ENCODE measurements at regions not wholly inside any gene's neighbourhood (a gene's known extent, or its start where the extent isn't known, plus 50 kb on each side); places are given as distances from the start of the nearest gene placed in this dataset.

DNA sequence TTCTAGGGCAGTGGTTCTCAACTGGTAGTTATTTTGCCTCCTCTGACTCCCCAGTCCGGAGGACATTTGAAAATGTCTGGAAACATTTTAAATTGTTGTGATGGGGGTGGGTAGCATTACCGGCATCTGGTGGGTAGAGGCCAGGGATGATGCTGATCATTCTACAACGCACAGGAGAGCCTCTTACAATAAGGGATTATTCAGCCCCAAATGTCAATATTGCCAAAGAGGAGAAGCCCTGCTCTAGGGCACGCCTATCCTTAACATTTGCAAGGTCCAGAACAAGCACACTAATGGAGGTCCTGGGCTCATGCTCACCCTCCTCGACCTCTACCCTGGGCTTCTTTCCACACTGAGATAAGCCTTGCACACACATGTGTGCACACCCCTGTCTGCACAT lies 106.4 kb downstream of the MINAR1 start:
- no peak overlapping the region for H3K27ac ChIP-seq (ENCODE audit: low read depth, low read length, severe bottlenecking)
- no peaks in the 10 kb centered on the region for H3K4me1 ChIP-seq (ENCODE audit: control insufficient read depth, insufficient read depth, low read length, poor library complexity, severe bottlenecking)
- H3K4me3 ChIP-seq (ENCODE audit: extremely low read depth, insufficient read depth, low read length, poor library complexity, severe bottlenecking), result no peak overlapping the region
- 73 to 90% methylated on average over 2 to 4 of the region's 5 CpGs for WGBS, 2 experiments (ENCODE audit: insufficient coverage in 2 of 2)
- no peaks in the 10 kb centered on the region for H3K36me3 ChIP-seq (ENCODE audit: control insufficient read depth, insufficient read depth, low read length)
- H3K9me3 ChIP-seq (ENCODE audit: control insufficient read depth, low read length), result no peaks in the 10 kb centered on the region

DNA sequence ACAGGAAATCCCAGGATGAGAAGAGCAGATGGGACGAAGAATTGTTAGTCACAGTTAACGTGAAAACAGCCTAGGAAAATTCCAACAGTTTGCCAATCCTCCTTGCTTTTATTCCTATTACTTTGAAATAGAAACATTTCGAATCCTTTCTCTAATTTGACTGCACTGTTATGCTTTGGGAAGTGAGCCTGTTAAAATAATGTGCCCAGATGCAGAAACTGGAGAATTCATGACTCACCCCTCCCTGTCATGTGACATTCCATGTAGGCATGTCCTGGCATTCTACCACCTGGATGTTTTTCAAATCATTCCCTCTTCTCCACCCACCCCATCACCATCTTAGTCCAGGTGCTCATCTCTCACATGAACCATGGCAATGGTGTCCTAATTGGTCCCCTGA lies 107.3 kb downstream of the MINAR1 start:
- WGBS, 2 experiments (ENCODE audit: insufficient coverage in 2 of 2), result 60 to 92% methylated on average over 1 to 2 of the region's 3 CpGs
- no peak overlapping the region for H3K4me3 ChIP-seq (ENCODE audit: extremely low read depth, insufficient read depth, low read length, poor library complexity, severe bottlenecking)
- no peaks in the 10 kb centered on the region for H3K36me3 ChIP-seq (ENCODE audit: control insufficient read depth, insufficient read depth, low read length)
- no peaks in the 10 kb centered on the region for H3K9me3 ChIP-seq (ENCODE audit: control insufficient read depth, low read length)
- no peak overlapping the region for H3K27ac ChIP-seq (ENCODE audit: low read depth, low read length, severe bottlenecking)
- no peaks in the 10 kb centered on the region for H3K4me1 ChIP-seq (ENCODE audit: control insufficient read depth, insufficient read depth, low read length, poor library complexity, severe bottlenecking)

DNA sequence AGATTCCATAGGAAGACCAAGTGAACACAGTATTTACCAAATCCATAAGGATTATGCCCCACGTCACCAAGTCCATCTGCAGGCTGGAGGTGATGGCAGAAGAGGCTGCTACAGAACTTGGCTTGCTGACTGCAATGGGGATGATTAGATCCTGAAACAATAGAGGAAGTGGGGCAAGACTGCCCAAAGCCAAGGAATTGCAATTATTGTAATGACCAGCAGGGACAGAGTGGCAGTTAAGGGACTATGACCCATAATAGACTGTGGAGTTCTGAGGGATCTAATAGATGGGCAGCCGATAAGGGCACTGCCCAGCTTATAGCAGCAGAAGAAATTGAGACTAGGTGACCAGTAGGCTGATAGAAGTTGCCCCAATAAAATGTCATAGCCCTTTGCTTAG lies 108.4 kb downstream of the MINAR1 start:
- H3K27ac ChIP-seq (ENCODE audit: low read depth, low read length, severe bottlenecking), result no peak overlapping the region
- no peaks in the 10 kb centered on the region for H3K9me3 ChIP-seq (ENCODE audit: control insufficient read depth, low read length)
- no peaks in the 10 kb centered on the region for H3K4me1 ChIP-seq (ENCODE audit: control insufficient read depth, insufficient read depth, low read length, poor library complexity, severe bottlenecking)
- 83 to 94% methylated on average over 1 to 2 of the region's 2 CpGs for WGBS, 2 experiments (ENCODE audit: insufficient coverage in 2 of 2)
- no peaks in the 10 kb centered on the region for H3K36me3 ChIP-seq (ENCODE audit: control insufficient read depth, insufficient read depth, low read length)
- no peak overlapping the region for H3K4me3 ChIP-seq (ENCODE audit: extremely low read depth, insufficient read depth, low read length, poor library complexity, severe bottlenecking)

DNA sequence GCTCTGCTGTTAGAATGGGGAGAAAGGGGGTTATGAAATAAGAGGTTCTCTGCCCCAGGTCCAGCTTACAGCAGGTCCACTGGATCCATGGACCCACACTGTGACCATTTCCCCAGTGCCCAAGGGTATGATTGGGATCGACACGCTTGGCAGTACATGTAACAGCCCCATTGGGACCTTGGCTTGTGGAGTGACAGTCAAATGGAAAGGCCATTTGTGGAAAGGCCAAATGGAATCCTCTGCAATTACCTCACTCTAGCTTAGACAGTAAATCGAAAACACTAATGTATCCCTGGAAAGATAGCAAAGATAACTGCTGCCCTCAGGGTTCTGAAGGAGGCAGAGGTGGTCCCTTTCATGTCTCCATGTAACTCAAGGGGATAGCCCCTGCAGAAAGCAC lies 109.1 kb downstream of the MINAR1 start:
- Histone ChIP-seq H3K9me3 (ENCODE audit: control insufficient read depth, low read length) (no peaks in the 10 kb centered on the region), H3K4me1 (ENCODE audit: control insufficient read depth, insufficient read depth, low read length, poor library complexity, severe bottlenecking) (no peaks in the 10 kb centered on the region), H3K36me3 (ENCODE audit: control insufficient read depth, insufficient read depth, low read length) (no peaks in the 10 kb centered on the region), H3K4me3 (ENCODE audit: extremely low read depth, insufficient read depth, low read length, poor library complexity, severe bottlenecking) (no peak overlapping the region), H3K27ac (ENCODE audit: low read depth, low read length, severe bottlenecking) (no peak overlapping the region)
- 86 to 92% methylated on average over 2 to 3 of the region's 3 CpGs for WGBS, 2 experiments (ENCODE audit: insufficient coverage in 2 of 2)

DNA sequence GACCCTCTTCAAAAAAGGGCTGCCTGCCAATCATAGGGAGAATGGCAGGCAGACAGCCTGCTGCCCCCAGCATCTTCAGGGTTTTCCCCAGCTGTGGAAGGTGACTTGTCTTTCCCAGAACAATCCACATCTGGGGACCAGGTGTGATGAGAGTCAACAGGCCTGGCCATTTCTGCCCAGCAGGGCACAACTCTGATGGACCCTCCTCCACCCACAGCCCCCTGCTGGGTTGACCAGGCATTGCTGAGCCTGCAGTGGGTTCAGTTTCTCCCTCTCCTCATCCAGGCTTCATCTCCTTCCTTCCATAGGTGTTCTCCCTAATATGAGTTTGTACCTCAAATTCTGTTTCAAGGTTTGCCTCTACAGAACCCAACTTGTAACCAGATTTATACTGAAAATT lies 111.0 kb downstream of the MINAR1 start:
- Histone ChIP-seq H3K9me3 (ENCODE audit: control insufficient read depth, low read length) (no peaks in the 10 kb centered on the region), H3K4me1 (ENCODE audit: control insufficient read depth, insufficient read depth, low read length, poor library complexity, severe bottlenecking) (no peaks in the 10 kb centered on the region), H3K36me3 (ENCODE audit: control insufficient read depth, insufficient read depth, low read length) (no peaks in the 10 kb centered on the region), H3K27ac (ENCODE audit: low read depth, low read length, severe bottlenecking) (no peak overlapping the region), H3K4me3 (ENCODE audit: extremely low read depth, insufficient read depth, low read length, poor library complexity, severe bottlenecking) (no peak overlapping the region)

DNA sequence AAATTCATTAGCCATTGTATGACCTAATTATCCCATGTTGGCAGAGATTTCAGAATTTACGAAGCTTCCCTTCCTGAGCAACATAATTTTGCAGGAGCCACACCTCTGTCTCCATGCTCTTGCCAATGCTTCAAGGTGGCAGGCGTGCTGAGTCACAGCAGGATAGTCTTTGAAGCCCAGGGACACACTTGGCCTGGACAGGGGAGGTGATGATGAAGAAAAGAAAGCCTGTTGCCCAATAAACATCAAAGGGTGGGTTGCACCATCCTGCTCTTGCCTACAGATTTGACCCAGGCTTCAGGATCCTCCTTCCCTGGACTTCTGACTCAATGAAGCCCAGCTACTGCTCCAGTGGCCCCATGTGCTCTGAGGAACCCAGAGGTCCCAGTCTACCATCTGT lies 117.1 kb downstream of the MINAR1 start:
- no peaks in the 10 kb centered on the region for H3K9me3 ChIP-seq (ENCODE audit: control insufficient read depth, low read length)
- H3K4me3 ChIP-seq (ENCODE audit: extremely low read depth, insufficient read depth, low read length, poor library complexity, severe bottlenecking), result no peak overlapping the region
- H3K27ac ChIP-seq (ENCODE audit: low read depth, low read length, severe bottlenecking), result no peak overlapping the region
- no peaks in the 10 kb centered on the region for H3K36me3 ChIP-seq (ENCODE audit: control insufficient read depth, insufficient read depth, low read length)
- no peaks in the 10 kb centered on the region for H3K4me1 ChIP-seq (ENCODE audit: control insufficient read depth, insufficient read depth, low read length, poor library complexity, severe bottlenecking)
- 100% methylated on average over 2 of the region's 2 CpGs for WGBS, 2 experiments (ENCODE audit: insufficient coverage in 2 of 2)

DNA sequence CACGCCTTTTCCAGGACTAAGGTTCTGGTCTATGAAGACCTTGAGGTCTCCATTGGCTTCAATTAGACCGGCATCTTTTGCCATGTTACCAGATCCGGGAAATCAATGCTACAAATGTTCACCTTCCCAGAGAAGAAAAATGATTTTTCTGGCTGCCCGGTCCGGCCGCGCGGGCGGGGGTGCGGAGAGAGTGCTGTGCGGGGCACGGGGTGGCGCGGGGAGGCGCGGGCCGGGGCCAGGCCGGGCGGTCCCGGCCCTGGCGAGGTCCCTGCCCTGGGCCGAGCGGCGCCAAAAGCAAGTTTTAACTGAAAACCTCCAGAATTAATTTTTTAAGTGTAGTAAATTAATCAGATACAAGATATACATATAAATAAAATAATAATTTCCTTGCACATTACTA lies 128.2 kb downstream of the MINAR1 start:
- Histone ChIP-seq H3K4me1 (ENCODE audit: control insufficient read depth, insufficient read depth, low read length, poor library complexity, severe bottlenecking) (no peaks in the 10 kb centered on the region), H3K36me3 (ENCODE audit: control insufficient read depth, insufficient read depth, low read length) (no peaks in the 10 kb centered on the region), H3K27ac (ENCODE audit: low read depth, low read length, severe bottlenecking) (no peak overlapping the region), H3K4me3 (ENCODE audit: extremely low read depth, insufficient read depth, low read length, poor library complexity, severe bottlenecking) (no peak overlapping the region), H3K9me3 (ENCODE audit: control insufficient read depth, low read length) (no peaks in the 10 kb centered on the region)
- 94 to 97% methylated on average over 9 to 18 of the region's 24 CpGs for WGBS, 2 experiments (ENCODE audit: insufficient coverage in 2 of 2)

DNA sequence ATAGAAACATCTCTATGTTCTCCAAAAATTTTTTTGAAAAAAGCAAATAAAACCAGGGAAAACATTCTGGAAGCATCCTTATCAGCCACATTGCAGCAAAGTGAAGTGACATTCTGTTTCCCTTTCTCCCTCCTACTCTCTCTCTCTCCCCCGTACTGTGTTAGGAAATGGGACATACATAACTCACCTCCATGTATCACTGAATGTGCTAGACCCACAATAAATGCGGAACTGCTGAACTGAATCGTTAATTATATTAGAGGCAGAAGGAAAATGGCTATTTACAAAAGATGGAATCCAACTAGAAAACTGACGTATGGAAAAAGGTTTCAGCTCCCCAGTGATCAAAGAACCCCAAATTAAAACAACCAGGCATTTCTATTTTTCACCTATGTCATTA lies 129.8 kb downstream of the MINAR1 start:
- Histone ChIP-seq H3K9me3 (ENCODE audit: control insufficient read depth, low read length) (no peaks in the 10 kb centered on the region), H3K27ac (ENCODE audit: low read depth, low read length, severe bottlenecking) (no peak overlapping the region), H3K4me3 (ENCODE audit: extremely low read depth, insufficient read depth, low read length, poor library complexity, severe bottlenecking) (no peak overlapping the region), H3K36me3 (ENCODE audit: control insufficient read depth, insufficient read depth, low read length) (no peaks in the 10 kb centered on the region), H3K4me1 (ENCODE audit: control insufficient read depth, insufficient read depth, low read length, poor library complexity, severe bottlenecking) (no peaks in the 10 kb centered on the region)
- WGBS, 2 experiments (ENCODE audit: insufficient coverage in 2 of 2), result 89 to 97% methylated on average over 3 to 4 of the region's 4 CpGs

DNA sequence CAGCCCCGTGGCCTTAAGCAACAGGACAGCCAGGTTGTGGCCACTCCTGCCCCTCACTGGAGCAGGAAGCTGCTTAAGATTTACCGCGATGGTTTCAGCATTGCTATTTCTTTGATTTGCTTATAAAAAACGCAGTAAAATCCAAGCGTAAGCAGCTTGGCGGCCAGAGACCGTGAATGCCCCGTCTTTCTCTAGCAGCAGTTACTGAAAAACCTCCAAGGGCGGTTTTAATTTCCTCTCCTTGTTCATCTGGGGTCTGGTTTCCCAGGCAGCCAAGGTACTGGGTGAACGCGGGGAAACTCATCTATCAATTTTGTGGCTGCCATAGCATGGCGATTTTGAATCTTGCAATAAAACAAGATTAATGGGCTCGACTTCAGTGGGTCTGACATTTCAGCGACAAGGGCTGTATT lies 130.3 kb downstream of the MINAR1 start:
- WGBS, 2 experiments (ENCODE audit: insufficient coverage in 2 of 2), result 88 to 93% methylated on average over 12 to 14 of the region's 14 CpGs
- no peak overlapping the region for H3K27ac ChIP-seq (ENCODE audit: low read depth, low read length, severe bottlenecking)
- no peaks in the 10 kb centered on the region for H3K36me3 ChIP-seq (ENCODE audit: control insufficient read depth, insufficient read depth, low read length)
- H3K4me3 ChIP-seq (ENCODE audit: extremely low read depth, insufficient read depth, low read length, poor library complexity, severe bottlenecking), result no peak overlapping the region
- no peaks in the 10 kb centered on the region for H3K9me3 ChIP-seq (ENCODE audit: control insufficient read depth, low read length)
- H3K4me1 ChIP-seq (ENCODE audit: control insufficient read depth, insufficient read depth, low read length, poor library complexity, severe bottlenecking), result no peaks in the 10 kb centered on the region

DNA sequence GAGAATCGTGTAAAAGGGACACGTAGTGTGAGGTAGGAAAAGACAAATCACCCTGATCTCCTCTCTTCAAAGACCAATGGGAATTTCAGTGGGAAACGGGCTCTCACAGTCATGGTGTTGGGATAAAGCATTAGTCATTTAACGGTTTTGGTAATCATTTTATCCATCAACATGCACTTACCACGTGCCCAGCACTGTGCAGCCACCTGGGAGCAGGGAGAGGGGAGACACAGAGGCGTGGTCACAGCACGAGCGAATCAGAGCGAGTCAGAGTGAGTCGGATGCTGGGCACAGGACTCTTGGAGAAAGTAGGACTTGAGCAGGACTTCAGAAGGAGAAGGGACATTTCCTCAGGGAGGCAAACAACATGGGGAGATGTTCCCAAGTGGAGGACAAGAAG lies 130.8 kb downstream of the MINAR1 start:
- no peaks in the 10 kb centered on the region for H3K9me3 ChIP-seq (ENCODE audit: control insufficient read depth, low read length)
- no peaks in the 10 kb centered on the region for H3K36me3 ChIP-seq (ENCODE audit: control insufficient read depth, insufficient read depth, low read length)
- H3K27ac ChIP-seq (ENCODE audit: low read depth, low read length, severe bottlenecking), result no peak overlapping the region
- H3K4me1 ChIP-seq (ENCODE audit: control insufficient read depth, insufficient read depth, low read length, poor library complexity, severe bottlenecking), result no peaks in the 10 kb centered on the region
- H3K4me3 ChIP-seq (ENCODE audit: extremely low read depth, insufficient read depth, low read length, poor library complexity, severe bottlenecking), result no peak overlapping the region
- WGBS, 2 experiments (ENCODE audit: insufficient coverage in 2 of 2), result 87 to 88% methylated on average over 6 to 9 of the region's 10 CpGs

DNA sequence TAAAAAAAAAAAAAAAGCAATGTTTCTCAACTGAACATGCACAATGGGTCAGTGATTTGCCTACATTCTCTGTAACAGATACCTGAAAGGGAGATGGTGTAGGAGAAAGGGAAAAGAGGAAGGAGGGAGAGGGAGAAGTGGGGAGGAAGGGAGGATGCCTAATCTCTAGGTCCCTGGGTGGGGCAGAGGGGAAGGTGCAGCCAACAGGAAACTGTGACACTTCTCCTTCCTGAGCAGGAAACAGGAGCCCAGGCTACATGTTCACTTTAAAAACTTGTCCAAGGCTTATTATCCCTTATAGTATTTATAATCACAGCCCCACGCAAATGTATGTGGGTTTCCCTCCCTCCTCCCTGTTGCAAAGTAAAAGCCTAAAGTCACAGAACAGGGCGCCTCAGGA lies 137.9 kb downstream of the MINAR1 start:
- Histone ChIP-seq H3K9me3 (ENCODE audit: control insufficient read depth, low read length) (no peaks in the 10 kb centered on the region), H3K4me1 (ENCODE audit: control insufficient read depth, insufficient read depth, low read length, poor library complexity, severe bottlenecking) (no peaks in the 10 kb centered on the region), H3K27ac (ENCODE audit: low read depth, low read length, severe bottlenecking) (no peak overlapping the region), H3K4me3 (ENCODE audit: extremely low read depth, insufficient read depth, low read length, poor library complexity, severe bottlenecking) (no peak overlapping the region), H3K36me3 (ENCODE audit: control insufficient read depth, insufficient read depth, low read length) (no peaks in the 10 kb centered on the region)
- WGBS, 2 experiments (ENCODE audit: insufficient coverage in 2 of 2), result 100% methylated on average over 1 to 2 of the region's 2 CpGs

Data from mesodermal cell (in vitro differentiated cells).